ENCODE measurements at regions not wholly inside any gene's neighbourhood (a gene's known extent, or its start where the extent isn't known, plus 50 kb on each side); places are given as distances from the start of the nearest gene placed in this dataset.
A peak's percentile ranks its signal among the peaks of the same experiment; 100 is the strongest.
"Not testable (repeated sequence)": the region's sequence is repeated elsewhere in the genome, so short reads cannot be mapped to it uniquely, and the experiment has no call there.

- no peak for DNase-seq (ENCODE audit: low read depth)
These were observed 195.0 kb upstream of the MARCKS start for GRCh38 chr6:113662093-113662665.

- no peak for DNase-seq (ENCODE audit: low read depth)
These were observed 194.3 kb upstream of the MARCKS start for GRCh38 chr6:113662688-113663333.

GRCh38 chr6:113664909-113665308 is 192.2 kb upstream of the MARCKS start:
- DNase-seq (ENCODE audit: low read depth): no peak

- DNase-seq (ENCODE audit: low read depth): no peak
These were observed 188.3 kb upstream of the MARCKS start for GRCh38 chr6:113668641-113669408.

GRCh38 chr6:113669606-113670005 is 187.5 kb upstream of the MARCKS start:
- DNase-seq (ENCODE audit: low read depth): no peak

GRCh38 chr6:113671421-113671820 is 185.7 kb upstream of the MARCKS start:
- no peak for DNase-seq (ENCODE audit: low read depth)

- peak; percentile 25 for DNase-seq (ENCODE audit: low read depth)
These were observed 184.5 kb upstream of the MARCKS start for GRCh38 chr6:113672491-113673149.

GRCh38 chr6:113674075-113674474 is 183.1 kb upstream of the MARCKS start:
- no peak for DNase-seq (ENCODE audit: low read depth)

- DNase-seq (ENCODE audit: low read depth): no peak
These were observed 181.1 kb upstream of the MARCKS start for GRCh38 chr6:113676057-113676456.

- no peak for DNase-seq (ENCODE audit: low read depth)
These were observed 180.2 kb upstream of the MARCKS start for GRCh38 chr6:113676968-113677367.

GRCh38 chr6:113679051-113679450 is 178.1 kb upstream of the MARCKS start:
- DNase-seq (ENCODE audit: low read depth): no peak

GRCh38 chr6:113680301-113680700 is 176.8 kb upstream of the MARCKS start:
- DNase-seq (ENCODE audit: low read depth): no peak

- no peak for DNase-seq (ENCODE audit: low read depth)
These were observed 173.2 kb upstream of the MARCKS start for GRCh38 chr6:113683968-113684367.

GRCh38 chr6:113684382-113684901 is 172.7 kb upstream of the MARCKS start:
- peak; percentile 43 for DNase-seq (ENCODE audit: low read depth)

GRCh38 chr6:113686049-113686448 is 171.1 kb upstream of the MARCKS start:
- no peak for DNase-seq (ENCODE audit: low read depth)

GRCh38 chr6:113689620-113690019 is 167.5 kb upstream of the MARCKS start:
- not testable (repeated sequence) for DNase-seq (ENCODE audit: low read depth)

- peak; percentile 96 for DNase-seq (ENCODE audit: low read depth)
These were observed 166.6 kb upstream of the MARCKS start for GRCh38 chr6:113690281-113691259.

GRCh38 chr6:113691260-113691656 is 165.9 kb upstream of the MARCKS start:
- DNase-seq (ENCODE audit: low read depth): no peak

GRCh38 chr6:113693851-113694250 is 163.3 kb upstream of the MARCKS start:
- DNase-seq (ENCODE audit: low read depth): no peak

GRCh38 chr6:113694278-113695077 is 162.7 kb upstream of the MARCKS start:
- peak; percentile 45 for DNase-seq (ENCODE audit: low read depth)
